HG03520 (cell line): ENCODE measurements at regions not wholly inside any gene's neighbourhood (a gene's known extent, or its start where the extent isn't known, plus 50 kb on each side); places are given as distances from the start of the nearest gene placed in this dataset.
"Not testable (repeated sequence)": the region's sequence is repeated elsewhere in the genome, so short reads cannot be mapped to it uniquely, and the experiment has no call there.

Experiments used
- ATAC-seq: cut with Tn5 transposase; IDR thresholded peaks from one replicate; pipeline ENCODE4 v1.9.1; 2021; ENCODE audit warnings: mild to moderate bottlenecking, moderate library complexity; ENCODE audit not compliant: unreplicated experiment

- no peak for ATAC-seq
Observed at GRCh38 chr2:48210189-48210588, 104.3 kb upstream of the FOXN2 start.

- no peak for ATAC-seq
Observed at GRCh38 chr2:48213646-48214045, 100.8 kb upstream of the FOXN2 start.

DNA sequence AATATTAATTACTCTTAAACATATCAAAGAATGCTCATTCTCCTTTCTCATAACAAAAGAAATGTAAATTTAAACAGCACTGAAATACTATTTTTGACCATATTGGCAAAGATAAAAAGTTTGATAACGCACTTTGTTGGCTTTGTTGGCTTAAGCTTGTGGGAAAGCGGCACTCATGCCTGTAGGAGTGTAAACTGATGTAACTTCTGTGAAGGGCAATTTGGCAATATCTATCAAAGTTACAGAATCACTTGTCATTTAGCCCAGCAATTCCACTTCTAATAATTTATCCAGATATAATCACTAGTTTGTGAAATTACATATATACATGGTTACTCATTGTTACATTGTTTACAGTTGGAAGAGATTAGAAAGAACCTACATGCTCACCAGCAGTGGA is 96.3 kb upstream of the FOXN2 start:
- no peak for ATAC-seq

DNA sequence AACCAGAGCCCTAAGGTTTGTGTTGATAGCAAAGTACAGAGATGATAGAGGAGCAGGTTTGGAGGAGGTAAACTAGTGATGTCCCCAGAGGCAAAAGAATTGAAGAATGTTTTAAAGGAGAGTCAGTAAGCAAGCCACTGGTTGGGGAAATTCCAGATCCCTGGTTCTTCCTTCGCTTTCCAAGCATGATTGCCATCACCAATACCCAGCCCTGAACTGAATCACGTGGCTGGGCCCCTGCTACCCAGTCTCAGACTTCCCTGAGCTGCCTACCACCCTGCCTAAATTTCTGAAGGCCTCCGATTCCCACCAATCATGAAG is 95.3 kb upstream of the FOXN2 start:
- no peak for ATAC-seq

- no peak for ATAC-seq
Observed at GRCh38 chr2:48219555-48220436, 94.7 kb upstream of the FOXN2 start.

DNA sequence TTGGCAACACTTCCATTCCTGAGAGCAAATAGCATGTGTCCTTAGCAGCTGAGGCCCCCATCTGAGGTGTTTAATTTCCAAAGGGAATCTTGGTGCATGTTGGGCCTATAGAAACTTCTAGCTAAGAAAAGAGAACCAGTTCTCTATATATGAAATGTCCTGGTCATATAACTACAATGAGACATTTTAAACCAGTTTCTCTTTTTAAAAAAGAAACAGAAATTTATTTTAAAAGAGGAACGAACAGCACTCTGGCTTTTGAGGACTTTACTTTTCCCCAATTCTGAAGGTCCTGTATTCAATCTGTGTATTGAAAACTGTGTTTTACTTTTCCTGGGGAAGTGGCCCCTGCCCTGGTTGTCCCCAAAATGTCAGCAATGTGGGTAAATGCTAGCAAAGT is 94.0 kb upstream of the FOXN2 start:
- no peak for ATAC-seq

- ATAC-seq: no peak
Observed at GRCh38 chr2:48221846-48222516, 92.5 kb upstream of the FOXN2 start.

- ATAC-seq: peak; percentile 86
Observed at GRCh38 chr2:48227617-48228344, 86.7 kb upstream of the FOXN2 start.

- ATAC-seq: no peak
Observed at GRCh38 chr2:48228345-48228684, 86.2 kb upstream of the FOXN2 start.

DNA sequence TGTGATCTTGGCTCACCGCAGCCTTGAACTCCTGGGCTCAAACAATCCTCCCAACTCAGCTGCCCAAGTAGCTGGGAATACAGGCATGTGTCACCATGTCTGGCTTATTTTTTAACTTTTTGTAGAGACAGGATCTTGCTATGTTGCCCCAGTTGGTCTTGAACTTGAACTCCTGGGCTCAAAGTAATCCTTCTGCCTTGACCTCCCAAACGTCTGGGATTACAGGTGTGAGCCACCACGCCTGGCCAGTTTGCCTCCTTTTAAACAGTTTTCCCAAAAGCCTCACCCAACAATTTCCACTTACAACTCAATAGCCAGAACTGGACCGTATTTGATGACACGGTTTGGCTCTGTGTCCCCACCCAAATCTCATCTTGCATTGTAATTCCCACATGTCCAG is 85.4 kb upstream of the FOXN2 start:
- ATAC-seq: no peak

- ATAC-seq: no peak
Observed at GRCh38 chr2:48230834-48231233, 83.6 kb upstream of the FOXN2 start.

- no peak for ATAC-seq
Observed at GRCh38 chr2:48232351-48232750, 82.1 kb upstream of the FOXN2 start.

- ATAC-seq: no peak
Observed at GRCh38 chr2:48233005-48233404, 81.5 kb upstream of the FOXN2 start.

GRCh38 chr2:48233824-48234223 is 80.7 kb upstream of the FOXN2 start:
- not testable (repeated sequence) for ATAC-seq

DNA sequence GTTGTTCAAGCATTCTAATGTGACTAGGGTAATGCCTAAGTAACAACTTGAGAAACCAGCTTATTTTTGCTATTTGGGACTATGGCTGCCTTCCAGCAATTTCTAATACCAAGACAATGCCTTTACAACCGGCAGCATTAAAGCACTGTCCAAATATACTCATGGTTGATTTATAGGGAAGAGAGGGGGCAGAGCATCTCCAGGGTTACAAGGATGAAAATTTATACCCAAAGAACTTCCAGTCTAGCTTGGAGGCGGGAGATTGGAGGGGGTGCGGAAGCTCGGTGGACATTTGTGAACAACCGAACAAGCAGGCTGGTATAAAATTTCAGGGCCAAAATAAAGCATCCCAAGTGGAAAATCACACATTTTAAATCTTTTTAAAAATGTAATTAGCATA is 79.4 kb upstream of the FOXN2 start:
- no peak for ATAC-seq

DNA sequence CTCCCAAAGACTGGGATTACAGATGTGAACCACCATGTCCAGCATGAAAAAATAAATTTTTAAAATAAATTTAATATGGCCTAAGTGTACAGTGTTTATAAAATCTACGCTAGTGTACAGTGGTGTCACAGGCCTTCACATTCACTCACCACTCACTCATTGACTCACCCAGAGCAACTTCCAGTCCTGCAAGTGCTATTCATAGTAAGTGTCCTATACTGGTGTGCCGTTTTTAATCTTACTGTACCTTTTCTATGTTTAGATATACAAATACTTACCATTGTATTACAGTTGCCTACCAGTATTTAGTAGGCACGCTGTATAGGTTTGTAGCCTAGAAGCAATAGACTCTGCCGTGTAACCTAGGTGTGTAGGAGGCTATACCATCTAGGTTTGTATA is 76.1 kb upstream of the FOXN2 start:
- ATAC-seq: no peak

DNA sequence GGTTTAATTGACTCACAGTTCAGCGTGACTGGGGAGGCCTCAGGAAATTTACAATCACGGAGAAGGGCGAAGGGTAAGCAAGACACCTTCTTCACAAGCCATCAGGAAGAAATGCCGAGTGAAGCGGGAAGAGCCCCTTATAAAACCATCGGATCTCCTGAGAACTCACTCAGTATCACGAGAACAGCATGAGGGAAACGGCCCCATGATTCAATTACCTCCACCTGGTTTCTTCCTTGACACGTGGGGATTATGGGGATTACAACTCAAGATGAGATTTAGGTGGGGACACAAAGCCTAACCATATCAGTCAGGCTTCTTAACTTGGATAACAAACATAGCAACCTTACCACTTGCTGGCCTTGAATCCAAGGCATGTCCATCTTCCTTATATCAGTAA is 73.6 kb upstream of the FOXN2 start:
- ATAC-seq: no peak

DNA sequence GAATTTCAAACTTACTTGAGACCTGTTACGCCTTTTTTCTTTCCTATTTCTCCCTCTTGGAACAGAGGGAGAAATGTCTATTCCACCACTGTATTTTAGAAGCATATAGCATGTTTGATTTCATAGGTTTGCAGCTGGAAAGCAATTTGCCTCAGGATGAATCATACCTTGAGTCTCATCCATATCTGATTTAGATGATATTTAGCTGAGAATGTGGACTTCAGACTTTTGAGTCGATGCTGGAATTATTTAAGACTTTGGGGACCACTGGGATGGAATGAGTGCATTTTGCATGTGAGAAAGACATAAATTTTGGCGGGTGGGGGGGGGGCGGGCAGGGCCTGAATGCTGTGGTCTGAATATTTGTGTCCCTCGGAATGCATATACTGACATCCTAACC is 67.3 kb upstream of the FOXN2 start:
- ATAC-seq: no peak

GRCh38 chr2:48248251-48248933 is 66.1 kb upstream of the FOXN2 start:
- peak; percentile 97 for ATAC-seq

- ATAC-seq: no peak
Observed at GRCh38 chr2:48249025-48249424, 65.5 kb upstream of the FOXN2 start.
